Stomach smooth muscle (tissue), 2 donors: ENCODE measurements at regions not wholly inside any gene's neighbourhood (a gene's known extent, or its start where the extent isn't known, plus 50 kb on each side); places are given as distances from the start of the nearest gene placed in this dataset.
"Not testable (repeated sequence)": the region's sequence is repeated elsewhere in the genome, so short reads cannot be mapped to it uniquely, and the experiment has no call there.

Experiments
- H3K27ac ChIP-seq: one replicate; pipeline ENCODE4 v1.7.0; 2013; ENCODE audit warnings: mild to moderate bottlenecking, low read length, inconsistent platforms
- H3K27me3 ChIP-seq, 2 donors: one replicate each; pipeline ENCODE4 v1.7.0; 2013; ENCODE audit warnings: low read length in 2 of 2; ENCODE audit not compliant: insufficient read depth in 2 of 2, control insufficient read depth in 1 of 2
- H3K36me3 ChIP-seq, 2 donors: one replicate each; pipeline ENCODE4 v1.7.0; 2013; ENCODE audit warnings: low read length in 2 of 2; ENCODE audit not compliant: control insufficient read depth in 2 of 2, insufficient read depth in 2 of 2
- H3K4me1 ChIP-seq: one replicate; pipeline ENCODE4 v1.7.0; 2013; ENCODE audit warnings: low read length; ENCODE audit not compliant: control insufficient read depth, insufficient read depth
- H3K4me3 ChIP-seq, 2 donors: one replicate each; pipeline ENCODE4 v1.7.0; 2013; ENCODE audit warnings: low read length in 2 of 2
- H3K9ac ChIP-seq, 2 donors: one replicate each; pipeline ENCODE4 v1.7.0; 2013; ENCODE audit warnings: low read length in 2 of 2, mild to moderate bottlenecking in 1 of 2
- H3K9me3 ChIP-seq, 2 donors: one replicate each; pipeline ENCODE4 v1.7.0; 2013; ENCODE audit warnings: low read length in 2 of 2; ENCODE audit not compliant: control insufficient read depth in 2 of 2
- donor health status: healthy.
- donor health status: Pancreatic carcinoma.

DNA sequence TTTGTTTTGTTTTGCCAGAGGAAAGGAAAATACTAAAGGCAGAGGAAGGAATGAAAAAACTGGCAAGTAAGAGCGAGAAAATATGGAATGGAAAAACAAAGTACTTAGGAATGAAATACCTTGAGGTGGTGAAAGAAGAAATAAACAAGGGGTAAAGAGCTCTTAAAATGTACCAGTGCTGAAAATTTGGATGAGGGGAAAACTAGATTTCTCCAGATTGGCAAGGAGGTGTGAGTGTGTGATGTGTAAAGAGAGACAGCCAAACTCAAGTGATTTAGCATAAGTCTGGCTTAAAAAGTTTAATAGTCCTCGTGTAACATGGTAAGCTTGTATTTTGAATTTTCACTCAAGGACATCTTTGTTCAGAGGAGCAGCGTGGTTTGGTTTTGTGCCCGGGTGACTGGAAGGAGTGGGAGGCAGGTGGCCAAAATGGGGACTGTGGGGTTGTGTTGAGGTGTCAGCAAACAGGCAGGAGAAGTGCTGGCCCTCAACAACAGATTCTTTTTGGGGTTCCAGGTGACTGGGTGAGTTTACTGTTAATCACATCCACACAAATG lies 102.7 kb downstream of the DACT1 start:
- no peak overlapping the region for H3K9ac ChIP-seq
- H3K9me3 ChIP-seq, result no peaks in the 10 kb centered on the region
- H3K27ac ChIP-seq, result no peak overlapping the region
- H3K4me3 ChIP-seq, result no peak overlapping the region
- H3K4me1 ChIP-seq, result peaks cover 4% of the 10 kb centered on the region
- no peaks in the 10 kb centered on the region for H3K27me3 ChIP-seq
- H3K36me3 ChIP-seq, result no peaks in the 10 kb centered on the region

GRCh38 chr14:58744801-58745394 lies 107.1 kb downstream of the DACT1 start:
- H3K27me3 ChIP-seq, result no peaks in the 10 kb centered on the region
- no peaks in the 10 kb centered on the region for H3K9me3 ChIP-seq
- no peak overlapping the region for H3K9ac ChIP-seq
- H3K4me3 ChIP-seq, result no peak overlapping the region
- H3K4me1 ChIP-seq, result peaks cover 2% of the 10 kb centered on the region
- H3K36me3 ChIP-seq, result no peaks in the 10 kb centered on the region
- H3K27ac ChIP-seq, result no peak overlapping the region

- H3K9me3 ChIP-seq, result no peaks in the 10 kb centered on the region
- no peak overlapping the region for H3K4me3 ChIP-seq
- H3K27me3 ChIP-seq, result no peaks in the 10 kb centered on the region
- H3K9ac ChIP-seq, result no peak overlapping the region
- peaks cover 4% of the 10 kb centered on the region for H3K4me1 ChIP-seq
- no peak overlapping the region for H3K27ac ChIP-seq
- H3K36me3 ChIP-seq, result no peaks in the 10 kb centered on the region
Observed at GRCh38 chr14:58746261-58746660, 108.5 kb downstream of the DACT1 start.

DNA sequence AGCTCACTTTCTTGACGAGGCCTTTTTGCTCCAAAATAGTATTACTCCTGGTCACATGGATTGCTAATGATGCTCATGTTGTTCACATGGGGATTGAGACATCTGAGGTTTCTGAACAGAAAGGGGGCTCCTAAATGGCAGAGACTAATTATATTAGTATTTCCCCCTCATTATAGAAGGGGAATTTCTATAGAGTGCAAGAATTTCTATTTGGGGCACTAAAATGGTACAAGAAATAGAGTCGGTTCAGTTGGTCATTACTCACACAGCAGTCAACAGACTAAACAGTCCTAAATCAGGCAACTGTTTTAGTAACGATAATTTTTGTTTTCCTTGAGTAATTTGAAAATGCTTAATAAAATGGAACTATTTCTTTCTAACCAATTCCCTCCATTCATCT lies 108.9 kb downstream of the DACT1 start:
- no peak overlapping the region for H3K27ac ChIP-seq

DNA sequence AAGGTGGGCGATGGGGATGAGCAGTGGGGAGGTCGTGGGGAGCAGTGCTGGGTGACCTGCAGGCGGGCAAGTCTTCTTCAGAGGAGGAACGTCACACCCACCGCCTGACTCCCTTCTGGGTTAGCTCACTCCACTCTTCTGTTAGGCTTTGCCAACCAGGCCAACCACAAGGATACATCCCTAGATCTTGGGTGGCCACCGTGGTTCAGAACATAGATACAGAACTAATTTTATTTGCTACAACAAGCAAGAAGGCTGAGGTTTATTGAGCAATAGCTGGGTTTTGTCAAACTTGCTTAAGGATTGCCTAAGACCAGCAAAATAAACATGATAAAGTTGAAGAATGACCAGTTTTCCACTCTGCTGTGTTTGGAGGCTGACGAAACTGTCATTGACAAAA lies 109.4 kb downstream of the DACT1 start:
- Histone ChIP-seq H3K4me1 (peaks cover 13% of the 10 kb centered on the region), H3K4me3 (no peak overlapping the region), H3K9me3 (no peaks in the 10 kb centered on the region), H3K27me3 (no peaks in the 10 kb centered on the region), H3K9ac (no peak overlapping the region), H3K27ac (no peak overlapping the region), H3K36me3 (no peaks in the 10 kb centered on the region)

More for the DNA sequence above, 108.9 kb downstream of the DACT1 start:
- Histone ChIP-seq H3K4me3 (no peak overlapping the region), H3K9ac (no peak overlapping the region), H3K9me3 (no peaks in the 10 kb centered on the region), H3K4me1 (peaks cover 8% of the 10 kb centered on the region), H3K27me3 (no peaks in the 10 kb centered on the region), H3K36me3 (no peaks in the 10 kb centered on the region)

DNA sequence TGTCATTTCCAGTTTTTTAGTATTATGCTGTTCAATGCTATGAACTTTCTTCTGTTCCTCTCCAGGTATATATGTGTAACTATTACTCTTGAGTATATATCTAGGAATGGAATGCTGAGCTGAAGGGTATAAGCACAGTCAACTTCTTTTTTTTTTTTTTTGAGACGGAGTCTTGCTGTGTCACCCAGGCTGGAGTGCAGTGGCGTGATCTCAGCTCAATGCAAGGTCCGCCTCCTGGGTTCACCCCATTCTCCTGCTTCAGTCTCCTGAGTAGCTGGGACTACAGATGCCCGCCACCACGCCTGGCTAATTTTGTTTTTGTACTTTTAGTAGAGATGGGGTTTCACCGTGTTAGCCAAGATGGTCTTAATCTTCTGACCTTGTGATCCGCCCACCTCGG lies 110.5 kb downstream of the DACT1 start:
- peaks cover 19% of the 10 kb centered on the region for H3K4me1 ChIP-seq
- not testable (repeated sequence) for H3K9me3 ChIP-seq, H3K27ac ChIP-seq, H3K36me3 ChIP-seq, H3K9ac ChIP-seq, H3K4me3 ChIP-seq, H3K27me3 ChIP-seq

- Histone ChIP-seq H3K9ac (no peak overlapping the region), H3K4me1 (peaks cover 19% of the 10 kb centered on the region), H3K36me3 (no peaks in the 10 kb centered on the region), H3K27ac (no peak overlapping the region), H3K4me3 (peak overlapping the region; percentile 1 to 6), H3K9me3 (no peaks in the 10 kb centered on the region), H3K27me3 (no peaks in the 10 kb centered on the region)
Observed at GRCh38 chr14:58749066-58749669, 111.4 kb downstream of the DACT1 start.

- Histone ChIP-seq H3K4me3 (no peak overlapping the region), H3K27me3 (no peaks in the 10 kb centered on the region), H3K9me3 (no peaks in the 10 kb centered on the region), H3K9ac (no peak overlapping the region), H3K36me3 (no peaks in the 10 kb centered on the region), H3K27ac (no peak overlapping the region), H3K4me1 (peaks cover 27% of the 10 kb centered on the region)
Observed at GRCh38 chr14:58750321-58751269, 112.8 kb downstream of the DACT1 start.

DNA sequence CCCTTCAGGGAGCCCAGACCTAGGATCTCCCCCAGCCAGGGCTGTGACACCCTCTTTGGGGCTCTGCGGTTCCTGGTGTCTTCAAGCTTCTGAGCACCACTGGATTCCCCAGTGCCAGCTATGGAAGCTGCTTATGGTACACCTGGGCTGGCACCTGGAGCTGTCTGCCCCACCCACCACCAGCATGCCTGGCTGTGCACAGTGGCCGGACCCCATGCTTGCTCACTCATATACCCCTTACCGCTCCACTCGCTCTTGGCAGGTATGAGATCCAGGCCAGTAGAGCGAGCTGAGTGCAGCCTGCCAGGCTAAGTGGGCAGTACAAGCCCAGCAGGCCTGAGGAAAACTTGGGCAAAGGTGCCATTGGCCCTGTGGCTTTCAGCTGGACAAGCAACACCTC lies 114.0 kb downstream of the DACT1 start:
- Histone ChIP-seq H3K27me3 (no peaks in the 10 kb centered on the region), H3K9me3 (no peaks in the 10 kb centered on the region), H3K27ac (peak overlapping the region; percentile 31), H3K4me3 (no peak overlapping the region), H3K36me3 (no peaks in the 10 kb centered on the region), H3K4me1 (peaks cover 31% of the 10 kb centered on the region), H3K9ac (no peak overlapping the region)

GRCh38 chr14:58752289-58752688 lies 114.5 kb downstream of the DACT1 start:
- Histone ChIP-seq H3K4me1 (peaks cover 31% of the 10 kb centered on the region), H3K27me3 (no peaks in the 10 kb centered on the region), H3K27ac (peak overlapping the region; percentile 31), H3K9me3 (no peaks in the 10 kb centered on the region), H3K9ac (no peak overlapping the region), H3K36me3 (no peaks in the 10 kb centered on the region), H3K4me3 (no peak overlapping the region)
